ENCODE measurements at regions not wholly inside any gene's neighbourhood (a gene's known extent, or its start where the extent isn't known, plus 50 kb on each side); places are given as distances from the start of the nearest gene placed in this dataset.

DNA sequence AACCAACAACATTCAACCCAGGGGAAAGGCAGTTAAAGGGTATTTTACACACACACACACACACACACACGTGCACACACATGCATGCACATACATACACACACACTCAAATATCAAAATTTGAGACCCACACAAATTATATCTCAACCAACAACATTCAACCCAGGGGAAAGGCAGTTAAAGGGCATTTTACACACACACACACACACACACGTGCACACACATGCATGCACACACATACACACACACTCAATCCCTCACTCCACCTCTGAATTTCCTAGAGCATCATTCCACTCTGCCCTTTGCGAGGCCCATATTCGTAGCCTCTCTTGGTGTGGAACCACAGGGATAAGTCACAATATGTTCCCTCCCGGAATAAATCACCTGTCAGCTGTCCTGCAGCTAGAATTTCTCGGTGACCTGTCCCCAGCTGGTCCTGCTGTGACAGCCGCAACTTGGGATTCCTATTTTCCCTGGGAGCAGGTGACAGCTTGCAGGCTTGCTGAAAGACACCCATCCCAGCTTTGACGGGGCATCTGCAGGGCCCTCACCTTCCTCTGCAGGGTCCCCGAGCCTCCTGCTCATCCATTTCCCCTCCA lies 122.7 kb downstream of the PSMG1 start:
- CTCF ChIA-PET, result interaction anchor here (0.6 kb wide), 1 partner anchor 16 kb away, joined by 3 read pairs; no protein-coding TSS in a partner anchor
- BruUV-seq (replicated peaks), result no TSS peak
- WGBS (ENCODE audit: insufficient coverage, insufficient replicate concordance, low lambda C conversion rate, missing lambda C conversion rate), result 20% methylated on average over 9 of the region's 9 CpGs
- RAD21 ChIA-PET (ENCODE audit: unreplicated experiment), result no interaction called here
- Histone ChIP-seq H3K4me1 (ENCODE audit: control insufficient read depth, insufficient read depth, low read length) (no peaks in the 10 kb centered on the region), H3K27me3 (replicated peaks in 1 of 2; ENCODE audit: control insufficient read depth in 2 of 2, insufficient read depth in 2 of 2, low read length in 1 of 2) (no peaks in the 10 kb centered on the region), H2AFZ (ENCODE audit: control insufficient read depth, low read depth, low read length) (no peak overlapping the region), H3K4me3 (no peak overlapping the region), H3K9me3 (replicated peaks; ENCODE audit: control insufficient read depth, insufficient read depth, low read length) (no peaks in the 10 kb centered on the region), H3K27ac (ENCODE audit: control insufficient read depth, insufficient read depth) (no peak overlapping the region), H4K20me1 (ENCODE audit: control insufficient read depth, insufficient read depth) (no peaks in the 10 kb centered on the region), H3K36me3 (ENCODE audit: control insufficient read depth in 2 of 2, insufficient read depth in 2 of 2, low read length in 1 of 2) (no peaks in the 10 kb centered on the region), H3K79me2 (ENCODE audit: control insufficient read depth, insufficient read depth, low read length) (no peaks in the 10 kb centered on the region), H3K9ac (ENCODE audit: control insufficient read depth, insufficient read depth, low read length) (no peak overlapping the region), H3K4me2 (ENCODE audit: control insufficient read depth, insufficient read depth) (no peak overlapping the region)
- DNase-seq (ENCODE audit: low read depth, low spot score), result no peak
- no peak for ATAC-seq
- FAIRE-seq, result no peak
- in situ Hi-C loops (cut with MboI) (no loop called here), intact Hi-C loops (cut with micrococcal nuclease; ENCODE audit: unreplicated experiment) (no loop called here)
- SMC1A ChIA-PET (ENCODE audit: uncharacterized antibody, unreplicated experiment), result no interaction called here
- TF ChIP-seq MEF2A (IDR thresholded peaks at IDR 0.05; ENCODE audit: insufficient read depth, low read depth, low read length) (no peak), IKZF1 (conservative IDR thresholded peaks at IDR 0.05) (no peak), CREM (IDR thresholded peaks at IDR 0.05; ENCODE audit: low read depth) (no peak), SREBF2 (IDR thresholded peaks at IDR 0.05; ENCODE audit: low read length) (no peak), ATF7 (IDR thresholded peaks at IDR 0.05; ENCODE audit: low read depth) (no peak), SRF (IDR thresholded peaks at IDR 0.05; ENCODE audit: low read depth in 2 of 2, low read length in 2 of 2) (no peak), ZNF384 (IDR thresholded peaks at IDR 0.05; ENCODE audit: borderline replicate concordance, low read depth, low read length) (no peak), HDAC6 (IDR thresholded peaks at IDR 0.05; ENCODE audit: unreplicated experiment) (no peak), HCFC1 (IDR thresholded peaks at IDR 0.05; ENCODE audit: low read length) (no peak)
- TF ChIP-seq, protein P1, sequence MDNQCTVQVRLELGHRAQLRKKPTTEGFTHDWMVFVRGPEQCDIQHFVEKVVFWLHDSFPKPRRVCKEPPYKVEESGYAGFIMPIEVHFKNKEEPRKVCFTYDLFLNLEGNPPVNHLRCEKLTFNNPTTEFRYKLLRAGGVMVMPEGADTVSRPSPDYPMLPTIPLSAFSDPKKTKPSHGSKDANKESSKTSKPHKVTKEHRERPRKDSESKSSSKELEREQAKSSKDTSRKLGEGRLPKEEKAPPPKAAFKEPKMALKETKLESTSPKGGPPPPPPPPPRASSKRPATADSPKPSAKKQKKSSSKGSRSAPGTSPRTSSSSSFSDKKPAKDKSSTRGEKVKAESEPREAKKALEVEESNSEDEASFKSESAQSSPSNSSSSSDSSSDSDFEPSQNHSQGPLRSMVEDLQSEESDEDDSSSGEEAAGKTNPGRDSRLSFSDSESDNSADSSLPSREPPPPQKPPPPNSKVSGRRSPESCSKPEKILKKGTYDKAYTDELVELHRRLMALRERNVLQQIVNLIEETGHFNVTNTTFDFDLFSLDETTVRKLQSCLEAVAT (IDR thresholded peaks at IDR 0.05), result no peak
- TF ChIP-seq, protein P2, sequence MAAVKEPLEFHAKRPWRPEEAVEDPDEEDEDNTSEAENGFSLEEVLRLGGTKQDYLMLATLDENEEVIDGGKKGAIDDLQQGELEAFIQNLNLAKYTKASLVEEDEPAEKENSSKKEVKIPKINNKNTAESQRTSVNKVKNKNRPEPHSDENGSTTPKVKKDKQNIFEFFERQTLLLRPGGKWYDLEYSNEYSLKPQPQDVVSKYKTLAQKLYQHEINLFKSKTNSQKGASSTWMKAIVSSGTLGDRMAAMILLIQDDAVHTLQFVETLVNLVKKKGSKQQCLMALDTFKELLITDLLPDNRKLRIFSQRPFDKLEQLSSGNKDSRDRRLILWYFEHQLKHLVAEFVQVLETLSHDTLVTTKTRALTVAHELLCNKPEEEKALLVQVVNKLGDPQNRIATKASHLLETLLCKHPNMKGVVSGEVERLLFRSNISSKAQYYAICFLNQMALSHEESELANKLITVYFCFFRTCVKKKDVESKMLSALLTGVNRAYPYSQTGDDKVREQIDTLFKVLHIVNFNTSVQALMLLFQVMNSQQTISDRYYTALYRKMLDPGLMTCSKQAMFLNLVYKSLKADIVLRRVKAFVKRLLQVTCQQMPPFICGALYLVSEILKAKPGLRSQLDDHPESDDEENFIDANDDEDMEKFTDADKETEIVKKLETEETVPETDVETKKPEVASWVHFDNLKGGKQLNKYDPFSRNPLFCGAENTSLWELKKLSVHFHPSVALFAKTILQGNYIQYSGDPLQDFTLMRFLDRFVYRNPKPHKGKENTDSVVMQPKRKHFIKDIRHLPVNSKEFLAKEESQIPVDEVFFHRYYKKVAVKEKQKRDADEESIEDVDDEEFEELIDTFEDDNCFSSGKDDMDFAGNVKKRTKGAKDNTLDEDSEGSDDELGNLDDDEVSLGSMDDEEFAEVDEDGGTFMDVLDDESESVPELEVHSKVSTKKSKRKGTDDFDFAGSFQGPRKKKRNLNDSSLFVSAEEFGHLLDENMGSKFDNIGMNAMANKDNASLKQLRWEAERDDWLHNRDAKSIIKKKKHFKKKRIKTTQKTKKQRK (IDR thresholded peaks at IDR 0.05; ENCODE audit: low read depth, low read length), result no peak
- POLR2A ChIA-PET, result no interaction called here

Data from GM12878 (cell line).